D721Med (cell line): ENCODE measurements at regions not wholly inside any gene's neighbourhood (a gene's known extent, or its start where the extent isn't known, plus 50 kb on each side); places are given as distances from the start of the nearest gene placed in this dataset.

Experiments used
- DNase-seq: peaks from one replicate; pipeline ENCODE4 v3.0.0; 2011; ENCODE audit warnings: low spot score; ENCODE audit not compliant: insufficient read length
- FAIRE-seq: peaks from 2 replicates; lab custom pipeline; 2011; peaks lifted over from hg19 to GRCh38; lab: Jason Lieb, UNC
- CTCF ChIP-seq: IDR thresholded peaks from 2 replicates; pipeline ENCODE4 v1.5.1; 2012; ENCODE audit warnings: mild to moderate bottlenecking, control low read depth; ENCODE audit not compliant: insufficient read depth; ENCODE audit errors: missing control alignments

DNA sequence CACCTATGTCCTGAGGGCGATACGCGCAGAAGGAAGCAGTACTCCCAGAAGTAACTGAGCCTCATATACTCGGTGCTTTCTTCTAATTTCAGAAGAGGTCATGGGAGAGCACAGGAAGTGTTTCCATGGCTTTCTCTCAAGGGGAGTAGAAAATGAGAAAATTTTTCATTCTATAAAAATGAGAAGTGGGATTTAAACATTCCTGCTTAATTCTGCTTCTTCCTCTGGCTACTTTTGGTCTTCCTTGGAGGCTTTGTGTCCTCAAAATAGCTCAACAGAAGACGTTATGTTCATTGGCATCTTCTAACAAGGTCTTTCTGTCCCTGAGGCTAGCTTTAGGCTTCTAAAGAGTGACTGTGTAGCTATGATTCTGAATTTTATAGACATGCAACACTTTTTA is 497.0 kb downstream of the TDRD15 start:
- DNase-seq (no peak), FAIRE-seq (no peak)
- no peak for TF ChIP-seq CTCF

GRCh38 chr2:21627938-21628337 is 504.2 kb downstream of the TDRD15 start:
- DNase-seq: no peak
- TF ChIP-seq CTCF: no peak
- FAIRE-seq: no peak

GRCh38 chr2:21633015-21633414 is 509.2 kb downstream of the TDRD15 start:
- FAIRE-seq (no peak), DNase-seq (no peak)
- TF ChIP-seq CTCF: no peak

DNA sequence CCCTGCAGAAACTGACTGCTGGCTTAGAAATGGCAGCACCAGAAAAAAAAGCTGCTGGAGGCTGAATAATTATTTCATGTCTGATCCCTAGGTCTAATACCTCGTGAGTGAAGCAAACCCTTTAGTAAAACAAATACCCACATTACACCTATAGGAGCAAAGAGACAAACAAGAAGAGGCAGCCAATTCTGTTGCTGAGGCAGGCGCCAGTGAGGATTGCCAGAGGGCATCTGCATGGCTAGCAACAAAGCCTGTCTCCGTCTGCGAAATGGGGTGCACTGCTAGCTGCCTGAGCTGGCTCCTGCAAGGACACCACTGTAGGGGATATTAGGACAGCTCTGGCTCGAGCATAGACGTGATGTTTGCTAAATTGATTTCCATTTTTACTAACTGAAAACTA is 509.7 kb downstream of the TDRD15 start:
- DNase-seq (no peak), FAIRE-seq (no peak)
- no peak for TF ChIP-seq CTCF

DNA sequence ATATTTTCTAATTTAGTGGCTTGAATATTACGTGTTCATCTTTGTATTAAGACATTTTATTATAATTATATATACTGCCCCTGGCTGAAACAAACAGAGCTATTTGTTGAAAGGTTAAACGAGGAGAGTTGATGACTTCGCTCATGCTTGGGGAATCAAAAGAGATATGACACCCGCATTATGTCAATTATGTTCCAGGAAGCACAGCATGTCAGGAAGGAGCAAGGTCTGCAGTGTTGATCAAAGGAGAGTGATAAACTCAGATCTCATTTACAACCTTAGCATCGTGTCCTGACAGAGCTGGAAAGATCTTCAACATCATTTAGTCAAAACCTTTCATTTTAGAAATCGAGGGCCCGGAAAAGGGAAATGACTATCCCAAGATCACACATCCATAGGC is 510.1 kb downstream of the TDRD15 start:
- FAIRE-seq: no peak
- no peak for TF ChIP-seq CTCF
- no peak for DNase-seq

GRCh38 chr2:21640046-21640445 is 516.3 kb downstream of the TDRD15 start:
- no peak for TF ChIP-seq CTCF
- DNase-seq: no peak
- FAIRE-seq: no peak

DNA sequence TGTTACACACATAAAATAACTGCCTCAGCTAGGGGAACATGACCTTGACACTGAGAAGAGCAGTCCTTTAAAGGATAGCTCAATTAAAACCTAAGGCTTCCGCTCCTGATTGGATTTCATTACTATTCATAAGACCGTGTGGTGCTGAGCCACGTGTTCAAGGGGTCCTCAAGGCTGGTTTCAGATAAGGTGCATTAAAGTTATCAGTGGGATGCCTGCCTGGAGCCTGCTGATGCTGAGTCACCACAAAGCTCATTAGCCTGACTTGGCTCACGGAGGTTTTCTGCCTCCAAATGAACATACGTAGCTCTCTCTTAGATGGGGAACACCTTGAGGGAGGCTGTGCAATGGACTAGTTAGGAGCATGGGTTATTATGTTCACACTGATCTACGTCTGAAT is 518.9 kb downstream of the TDRD15 start:
- no peak for DNase-seq
- no peak for TF ChIP-seq CTCF
- no peak for FAIRE-seq
